ENCODE measurements at regions not wholly inside any gene's neighbourhood (a gene's known extent, or its start where the extent isn't known, plus 50 kb on each side); places are given as distances from the start of the nearest gene placed in this dataset.

GRCh38 chr13:60328073-60328472 is 68.9 kb upstream of the TDRD3 start (continued):
- TF ChIP-seq, protein P1, sequence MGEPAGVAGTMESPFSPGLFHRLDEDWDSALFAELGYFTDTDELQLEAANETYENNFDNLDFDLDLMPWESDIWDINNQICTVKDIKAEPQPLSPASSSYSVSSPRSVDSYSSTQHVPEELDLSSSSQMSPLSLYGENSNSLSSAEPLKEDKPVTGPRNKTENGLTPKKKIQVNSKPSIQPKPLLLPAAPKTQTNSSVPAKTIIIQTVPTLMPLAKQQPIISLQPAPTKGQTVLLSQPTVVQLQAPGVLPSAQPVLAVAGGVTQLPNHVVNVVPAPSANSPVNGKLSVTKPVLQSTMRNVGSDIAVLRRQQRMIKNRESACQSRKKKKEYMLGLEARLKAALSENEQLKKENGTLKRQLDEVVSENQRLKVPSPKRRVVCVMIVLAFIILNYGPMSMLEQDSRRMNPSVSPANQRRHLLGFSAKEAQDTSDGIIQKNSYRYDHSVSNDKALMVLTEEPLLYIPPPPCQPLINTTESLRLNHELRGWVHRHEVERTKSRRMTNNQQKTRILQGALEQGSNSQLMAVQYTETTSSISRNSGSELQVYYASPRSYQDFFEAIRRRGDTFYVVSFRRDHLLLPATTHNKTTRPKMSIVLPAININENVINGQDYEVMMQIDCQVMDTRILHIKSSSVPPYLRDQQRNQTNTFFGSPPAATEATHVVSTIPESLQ (CRISPR knock-in tag; IDR thresholded peaks at IDR 0.05) = no peak
- no peak for TF ChIP-seq CREB1 (CRISPR knock-in tag; IDR thresholded peaks at IDR 0.05)
- TF ChIP-seq FOXP1 (CRISPR knock-in tag; IDR thresholded peaks at IDR 0.05; ENCODE audit: borderline replicate concordance) = no peak
- TF ChIP-seq RORB (CRISPR knock-in tag; IDR thresholded peaks at IDR 0.05) = no peak
- TF ChIP-seq, protein P2, sequence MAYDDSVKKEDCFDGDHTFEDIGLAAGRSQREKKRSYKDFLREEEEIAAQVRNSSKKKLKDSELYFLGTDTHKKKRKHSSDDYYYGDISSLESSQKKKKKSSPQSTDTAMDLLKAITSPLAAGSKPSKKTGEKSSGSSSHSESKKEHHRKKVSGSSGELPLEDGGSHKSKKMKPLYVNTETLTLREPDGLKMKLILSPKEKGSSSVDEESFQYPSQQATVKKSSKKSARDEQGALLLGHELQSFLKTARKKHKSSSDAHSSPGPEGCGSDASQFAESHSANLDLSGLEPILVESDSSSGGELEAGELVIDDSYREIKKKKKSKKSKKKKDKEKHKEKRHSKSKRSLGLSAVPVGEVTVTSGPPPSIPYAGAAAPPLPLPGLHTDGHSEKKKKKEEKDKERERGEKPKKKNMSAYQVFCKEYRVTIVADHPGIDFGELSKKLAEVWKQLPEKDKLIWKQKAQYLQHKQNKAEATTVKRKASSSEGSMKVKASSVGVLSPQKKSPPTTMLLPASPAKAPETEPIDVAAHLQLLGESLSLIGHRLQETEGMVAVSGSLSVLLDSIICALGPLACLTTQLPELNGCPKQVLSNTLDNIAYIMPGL (CRISPR knock-in tag; IDR thresholded peaks at IDR 0.05) = no peak
- no peak for TF ChIP-seq PRRX2 (CRISPR knock-in tag; IDR thresholded peaks at IDR 0.05)
- TF ChIP-seq RELA (CRISPR knock-in tag; IDR thresholded peaks at IDR 0.05; ENCODE audit: borderline replicate concordance) = no peak
- no peak for TF ChIP-seq NR2C2 (CRISPR knock-in tag; IDR thresholded peaks at IDR 0.05)
- no peak for TF ChIP-seq ZNF512 (CRISPR knock-in tag; IDR thresholded peaks at IDR 0.05; ENCODE audit: borderline replicate concordance)

DNA sequence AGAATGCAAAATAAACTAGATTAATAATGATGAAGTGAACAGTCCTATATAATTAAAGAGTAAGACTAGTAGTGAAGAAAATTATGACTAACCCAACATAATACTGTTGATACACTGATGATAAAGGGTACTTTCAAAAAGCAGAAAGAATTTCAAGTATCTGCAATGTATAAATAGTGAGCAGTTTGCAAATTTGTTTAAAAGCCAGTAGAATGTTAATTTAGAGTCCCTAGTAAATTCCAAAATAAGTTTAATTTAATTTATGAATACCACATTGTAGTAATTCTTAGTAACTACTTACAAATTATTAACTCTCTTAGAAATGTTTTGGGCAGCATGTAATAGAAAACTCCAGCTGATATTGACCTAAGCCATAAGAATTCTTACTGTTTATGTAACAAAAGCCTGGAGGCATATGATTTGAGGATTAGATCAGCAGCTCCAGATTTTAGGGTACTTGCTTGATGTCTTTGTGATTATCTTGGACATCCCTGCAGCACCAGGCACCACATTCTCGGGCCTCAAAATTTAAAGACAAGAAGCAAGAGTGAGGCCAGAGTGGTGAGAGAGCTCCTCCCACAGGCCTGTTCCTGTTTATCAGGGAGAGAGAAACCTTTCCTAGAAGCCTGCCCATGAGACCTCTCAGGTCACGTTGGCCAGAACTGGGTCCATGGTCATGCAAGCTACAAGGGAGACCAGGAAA is 67.6 kb upstream of the TDRD3 start:
- peak; percentile 71 for DNase-seq (ENCODE audit: low spot score)
- Mint-ChIP-seq H3K36me3 (peaks cover 4% of the 10 kb centered on the region; the same call in 1 of the 2 replicates), H3K4me3 (no peak overlapping the region), H3K27me3 (ENCODE audit: low read depth) (no peaks in the 10 kb centered on the region), H3K27ac (no peak overlapping the region), H3K4me1 (peaks cover 8% of the 10 kb centered on the region), H3K9me3 (peaks cover 5% of the 10 kb centered on the region)
- TF ChIP-seq CTCF (IDR thresholded peaks at IDR 0.05) (peak; percentile 46), USF2 (CRISPR knock-in tag; IDR thresholded peaks at IDR 0.05) (0 out of 2 replicates have a peak, but pooled peaks have one; percentile 20), FOXP1 (CRISPR knock-in tag; IDR thresholded peaks at IDR 0.05; ENCODE audit: borderline replicate concordance) (no peak)
- ChIA-PET CTCF (interaction anchor here (0.7 to 2.3 kb wide), 9 partner anchors 10 to 472 kb away, joined by 3 to 8 read pairs (median 4); no protein-coding TSS in a partner anchor), POLR2A (no interaction called here)
- peak; percentile 96 for ATAC-seq

DNA sequence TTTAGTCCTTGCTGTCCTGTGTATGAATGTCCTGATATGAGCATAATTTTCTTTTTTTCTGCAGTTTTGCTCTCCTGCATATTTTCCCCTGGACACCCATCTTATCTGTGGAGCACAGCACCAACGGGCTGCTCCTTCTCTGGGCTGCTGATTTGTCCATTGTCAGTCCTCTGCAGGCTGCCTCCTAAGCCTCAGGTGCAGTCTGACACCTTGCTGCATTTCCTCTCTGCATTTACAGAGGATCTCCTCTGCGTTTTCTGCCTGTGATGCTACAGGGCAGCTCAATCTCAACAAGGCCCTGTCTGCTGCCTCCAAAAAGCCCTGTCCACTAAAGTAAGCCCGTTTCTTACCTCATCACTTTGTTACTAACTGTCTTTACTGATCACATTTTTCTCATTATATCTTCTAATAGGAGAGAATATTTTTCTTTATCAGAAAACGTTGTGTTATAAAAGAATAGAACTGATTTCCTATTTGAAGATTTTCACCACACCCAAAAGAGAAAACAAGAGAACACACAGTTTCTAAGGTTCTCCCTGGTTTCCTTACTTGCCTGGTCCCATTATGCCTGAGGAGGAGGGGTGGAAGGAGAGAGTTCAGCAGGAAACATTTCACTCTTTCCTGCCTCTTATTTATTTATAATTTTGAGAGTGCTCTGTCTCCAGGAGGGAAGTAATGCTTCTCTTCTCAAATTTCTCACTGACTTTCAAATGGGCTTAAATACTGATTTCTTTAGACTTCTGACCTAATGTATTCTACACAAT is 65.6 kb upstream of the TDRD3 start:
- H3K27ac Mint-ChIP-seq = no peak overlapping the region
- ATAC-seq (peak; percentile 62), DNase-seq (ENCODE audit: low spot score) (no peak)
- ChIA-PET CTCF (no interaction called here), POLR2A (no interaction called here)
- H3K9me3 Mint-ChIP-seq = peaks cover 5% of the 10 kb centered on the region
- H3K4me3 Mint-ChIP-seq = no peak overlapping the region
- peaks cover 4% of the 10 kb centered on the region; the same call in 1 of the 2 replicates for H3K36me3 Mint-ChIP-seq
- no peaks in the 10 kb centered on the region for H3K27me3 Mint-ChIP-seq (ENCODE audit: low read depth)
- H3K4me1 Mint-ChIP-seq = peaks cover 8% of the 10 kb centered on the region
- no peak for TF ChIP-seq GABPB1 (CRISPR knock-in tag; IDR thresholded peaks at IDR 0.05)
- TF ChIP-seq, protein P3, sequence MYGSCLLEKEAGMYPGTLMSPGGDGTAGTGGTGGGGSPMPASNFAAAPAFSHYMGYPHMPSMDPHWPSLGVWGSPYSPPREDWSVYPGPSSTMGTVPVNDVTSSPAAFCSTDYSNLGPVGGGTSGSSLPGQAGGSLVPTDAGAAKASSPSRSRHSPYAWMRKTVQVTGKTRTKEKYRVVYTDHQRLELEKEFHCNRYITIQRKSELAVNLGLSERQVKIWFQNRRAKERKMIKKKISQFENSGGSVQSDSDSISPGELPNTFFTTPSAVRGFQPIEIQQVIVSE (CRISPR knock-in tag; IDR thresholded peaks at IDR 0.05; ENCODE audit: borderline replicate concordance) = no peak
- TF ChIP-seq MLX (CRISPR knock-in tag; IDR thresholded peaks at IDR 0.05) = no peak
- no peak for TF ChIP-seq RELA (CRISPR knock-in tag; IDR thresholded peaks at IDR 0.05; ENCODE audit: borderline replicate concordance)
- no peak for TF ChIP-seq ZNF317 (CRISPR knock-in tag; IDR thresholded peaks at IDR 0.05; ENCODE audit: borderline replicate concordance, low read depth)
- no peak for TF ChIP-seq ZNF423 (CRISPR knock-in tag; IDR thresholded peaks at IDR 0.05)
- TF ChIP-seq ZBTB21 (CRISPR knock-in tag; IDR thresholded peaks at IDR 0.05; ENCODE audit: borderline replicate concordance) = no peak
- no peak for TF ChIP-seq MYBL2 (CRISPR knock-in tag; IDR thresholded peaks at IDR 0.05)
- no peak for TF ChIP-seq CTCF (IDR thresholded peaks at IDR 0.05)
